ENCODE measurements at regions not wholly inside any gene's neighbourhood (a gene's known extent, or its start where the extent isn't known, plus 50 kb on each side); places are given as distances from the start of the nearest gene placed in this dataset.
A peak's percentile ranks its signal among the peaks of the same experiment; 100 is the strongest.
"Not testable (repeated sequence)": the region's sequence is repeated elsewhere in the genome, so short reads cannot be mapped to it uniquely, and the experiment has no call there.

DNA sequence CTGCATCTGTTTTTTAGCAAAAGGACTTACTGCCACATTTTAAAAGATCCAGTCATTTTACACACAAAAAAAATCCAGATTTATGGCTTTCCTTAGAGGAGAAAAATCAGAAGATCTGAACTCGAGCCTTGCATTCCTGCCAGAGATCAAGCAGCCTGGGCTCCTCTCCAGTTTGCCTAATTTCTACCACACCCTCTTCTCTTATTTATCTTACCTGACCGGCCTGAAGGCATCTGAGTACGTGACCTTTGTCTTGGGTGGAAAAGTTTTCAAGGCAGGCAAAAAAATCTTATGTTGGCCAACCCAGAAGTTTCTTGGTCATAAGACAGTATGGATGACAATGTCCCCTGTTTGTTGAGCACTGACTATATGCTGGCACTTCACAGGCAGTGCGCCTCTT lies 60.3 kb downstream of the CHRD start:
- ATAC-seq (replicated peaks; ENCODE audit: extremely low read depth, poor library complexity, severe bottlenecking) (no peak), DNase-seq (ENCODE audit: low spot score in 2 of 2) (no peak)
- Mint-ChIP-seq H3K27ac (ENCODE audit: low read depth) (no peak overlapping the region), H3K9me3 (no peaks in the 10 kb centered on the region), H3K27me3 (peaks cover 51% of the 10 kb centered on the region), H3K4me3 (no peak overlapping the region), H3K4me1 (no peaks in the 10 kb centered on the region), H3K36me3 (ENCODE audit: insufficient read depth) (peaks cover 3% of the 10 kb centered on the region)

DNA sequence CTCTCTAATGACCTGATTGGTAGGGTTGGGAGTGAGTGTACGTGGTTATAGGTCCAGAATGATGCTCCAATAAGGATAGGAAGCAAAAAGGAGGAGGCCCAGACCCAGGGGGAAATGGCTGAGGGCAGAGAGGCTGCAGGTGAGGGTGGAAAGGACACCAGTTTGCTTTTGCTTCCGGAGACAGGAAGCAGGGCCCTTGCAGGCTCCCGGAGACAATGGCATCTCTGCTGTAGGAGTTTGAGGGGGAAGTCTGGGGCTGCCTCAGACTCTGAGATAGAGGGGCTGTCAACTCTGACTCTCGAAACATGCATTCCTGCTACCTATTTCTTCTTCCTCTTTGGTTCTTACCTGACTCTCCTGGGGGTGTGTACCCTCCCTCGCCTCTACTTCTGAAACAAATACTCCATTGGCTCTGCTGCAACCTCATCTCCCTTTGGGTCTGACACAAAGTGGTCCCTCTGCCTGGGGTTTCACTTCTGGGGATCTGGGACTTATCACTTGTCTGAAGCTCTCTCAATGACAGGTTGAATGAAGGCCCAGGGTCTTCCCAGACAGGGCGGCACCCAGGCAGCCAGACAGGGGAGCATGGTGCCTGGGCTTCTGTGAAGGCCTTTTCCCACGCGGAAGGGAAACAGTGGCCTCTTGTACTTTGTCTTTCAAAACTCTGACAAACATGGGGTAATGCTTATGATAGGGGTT lies 61.5 kb downstream of the CHRD start:
- no peak overlapping the region for H3K27ac Mint-ChIP-seq (ENCODE audit: low read depth)
- peaks cover 3% of the 10 kb centered on the region for H3K36me3 Mint-ChIP-seq (ENCODE audit: insufficient read depth)
- no peaks in the 10 kb centered on the region for H3K9me3 Mint-ChIP-seq
- ATAC-seq (replicated peaks; ENCODE audit: extremely low read depth, poor library complexity, severe bottlenecking) (peak; percentile 28), DNase-seq (ENCODE audit: low spot score in 2 of 2) (no peak)
- H3K27me3 Mint-ChIP-seq = peaks cover 39% of the 10 kb centered on the region
- no peak overlapping the region for H3K4me3 Mint-ChIP-seq
- no peaks in the 10 kb centered on the region for H3K4me1 Mint-ChIP-seq

DNA sequence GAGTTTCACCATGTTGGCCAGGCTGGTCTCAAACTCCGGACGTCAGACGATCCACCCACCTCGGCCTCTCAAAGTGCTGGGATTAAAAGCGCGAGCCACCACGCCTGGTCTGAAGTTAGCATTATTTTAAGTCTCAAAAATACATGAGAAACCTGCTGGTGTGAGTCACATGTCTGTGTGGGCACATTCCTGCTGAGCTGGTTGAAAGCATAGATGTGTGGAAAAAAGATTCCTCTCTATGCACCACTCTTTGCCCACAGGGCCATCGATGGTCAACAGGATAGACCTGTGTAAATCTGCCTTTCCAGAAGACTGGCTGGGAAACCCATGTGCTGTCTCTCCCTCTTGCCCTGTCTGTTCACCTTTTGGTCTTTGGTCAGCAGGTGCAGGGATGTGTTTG lies 63.5 kb downstream of the CHRD start:
- Mint-ChIP-seq H3K9me3 (no peaks in the 10 kb centered on the region), H3K27me3 (peaks cover 37% of the 10 kb centered on the region), H3K4me3 (no peak overlapping the region), H3K4me1 (no peaks in the 10 kb centered on the region), H3K27ac (ENCODE audit: low read depth) (no peak overlapping the region), H3K36me3 (ENCODE audit: insufficient read depth) (peaks cover 2% of the 10 kb centered on the region)
- ATAC-seq (replicated peaks; ENCODE audit: extremely low read depth, poor library complexity, severe bottlenecking) (no peak), DNase-seq (ENCODE audit: low spot score in 2 of 2) (no peak)

DNA sequence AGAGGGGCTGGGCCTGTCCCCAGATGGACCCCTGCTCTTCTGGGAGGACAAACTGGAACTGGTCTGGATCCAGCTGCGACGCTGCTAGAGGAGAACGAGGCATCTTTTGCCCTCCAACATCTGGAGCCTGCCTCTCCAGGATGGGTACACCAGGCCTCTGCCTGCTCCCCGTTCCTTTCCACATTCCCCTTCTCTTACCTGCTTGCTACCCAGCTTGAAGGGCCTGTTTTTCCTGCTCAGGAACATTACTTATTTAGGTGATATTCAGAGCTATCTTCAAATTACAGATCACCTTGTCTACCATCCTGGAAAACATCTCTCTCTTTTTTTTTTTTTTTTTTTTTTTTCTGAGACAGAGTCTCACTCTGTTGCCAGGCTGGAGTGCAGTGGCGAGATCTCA lies 64.0 kb downstream of the CHRD start:
- DNase-seq (ENCODE audit: low spot score in 2 of 2) = no peak
- Mint-ChIP-seq H3K36me3 (ENCODE audit: insufficient read depth) (peaks cover 2% of the 10 kb centered on the region), H3K9me3 (no peaks in the 10 kb centered on the region), H3K27me3 (peaks cover 37% of the 10 kb centered on the region), H3K27ac (ENCODE audit: low read depth) (no peak overlapping the region), H3K4me3 (no peak overlapping the region), H3K4me1 (no peaks in the 10 kb centered on the region)
- ATAC-seq (replicated peaks; ENCODE audit: extremely low read depth, poor library complexity, severe bottlenecking) = no peak

DNA sequence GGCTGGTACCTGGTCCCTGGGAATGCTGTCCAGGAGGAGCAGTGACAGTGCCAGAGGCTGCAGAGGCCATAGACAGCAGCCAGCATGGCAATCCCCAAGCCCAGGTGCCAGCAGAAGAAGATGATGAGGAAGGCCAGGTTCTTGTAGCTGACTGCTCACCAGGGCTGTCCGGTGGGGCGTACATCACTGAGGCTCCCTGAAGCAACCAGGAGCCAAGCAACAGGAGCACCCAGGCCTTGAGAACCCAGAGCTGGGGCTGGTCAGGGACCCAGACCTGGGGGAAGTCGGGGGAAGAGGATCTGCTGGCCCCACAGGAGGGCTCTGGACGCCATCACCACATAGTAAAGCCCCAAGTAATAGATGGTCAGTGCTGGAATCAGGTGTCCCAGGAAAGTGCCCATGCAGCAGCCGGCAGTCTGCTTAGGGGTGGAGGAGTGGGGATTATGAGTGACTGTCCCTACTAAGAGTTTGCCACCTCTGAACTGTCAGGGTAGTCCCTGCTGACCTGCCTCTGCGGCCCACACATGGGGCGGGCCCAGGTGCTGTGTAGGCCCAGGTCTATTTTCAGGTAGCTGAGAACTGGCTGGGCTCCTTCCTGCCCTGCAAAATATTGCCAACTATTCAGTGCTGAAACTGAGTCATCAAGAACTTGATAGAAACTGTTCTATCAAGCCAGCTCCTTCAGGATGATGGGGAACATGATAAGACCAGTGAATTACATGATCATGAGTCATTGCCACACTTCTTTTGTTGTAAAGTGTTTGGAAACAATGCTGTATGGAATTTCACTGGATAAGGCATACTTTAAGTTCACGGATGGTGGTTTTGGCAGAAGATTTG lies 68.7 kb downstream of the CHRD start:
- Mint-ChIP-seq H3K27ac (ENCODE audit: low read depth) (no peak overlapping the region), H3K4me1 (no peaks in the 10 kb centered on the region), H3K27me3 (peaks cover 32% of the 10 kb centered on the region), H3K4me3 (no peak overlapping the region), H3K9me3 (no peaks in the 10 kb centered on the region), H3K36me3 (ENCODE audit: insufficient read depth) (peaks cover 2% of the 10 kb centered on the region)
- no peak for DNase-seq (ENCODE audit: low spot score in 2 of 2)
- ATAC-seq (replicated peaks; ENCODE audit: extremely low read depth, poor library complexity, severe bottlenecking) = no peak

DNA sequence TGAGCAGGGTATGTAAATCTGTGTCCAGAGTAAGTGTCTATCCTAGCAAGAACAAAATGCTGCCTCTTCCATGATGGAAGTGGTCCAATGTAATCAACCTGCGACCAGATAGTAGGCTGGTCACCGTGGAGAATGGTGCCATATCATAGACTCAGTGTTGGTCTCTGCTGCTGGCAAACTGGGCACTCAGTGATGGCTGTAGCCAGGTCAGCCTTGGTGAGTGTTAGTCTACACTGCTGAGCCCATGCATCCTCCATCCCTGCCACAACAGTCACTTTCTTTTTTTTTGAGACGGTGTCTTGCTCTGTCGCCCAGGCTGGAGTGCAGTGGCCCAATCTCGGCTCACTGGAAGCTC lies 69.3 kb downstream of the CHRD start:
- Mint-ChIP-seq H3K27me3 (peaks cover 37% of the 10 kb centered on the region), H3K9me3 (no peaks in the 10 kb centered on the region), H3K36me3 (ENCODE audit: insufficient read depth) (peaks cover 2% of the 10 kb centered on the region), H3K27ac (ENCODE audit: low read depth) (no peak overlapping the region), H3K4me3 (no peak overlapping the region), H3K4me1 (no peaks in the 10 kb centered on the region)
- ATAC-seq (replicated peaks; ENCODE audit: extremely low read depth, poor library complexity, severe bottlenecking) (no peak), DNase-seq (ENCODE audit: low spot score in 2 of 2) (no peak)

DNA sequence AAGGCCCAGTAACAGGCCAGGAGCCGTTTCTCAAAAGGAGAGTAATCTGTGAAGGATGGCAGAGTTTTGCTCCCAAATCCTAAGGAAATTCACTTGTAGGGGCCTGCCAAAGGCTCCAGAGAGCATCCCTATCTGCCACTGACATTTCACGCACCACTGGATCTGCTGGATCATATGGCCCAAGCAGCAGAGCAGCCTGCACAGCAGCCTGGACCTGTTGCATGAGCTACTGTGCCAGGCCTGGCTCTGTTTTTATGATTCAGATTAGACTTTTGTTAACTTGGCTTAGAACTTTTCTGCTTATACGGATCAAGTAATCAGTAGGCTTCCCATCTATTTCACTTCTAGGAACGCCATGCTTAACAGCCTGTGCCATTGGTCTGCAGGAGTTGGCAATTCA lies 70.7 kb downstream of the CHRD start:
- Mint-ChIP-seq H3K36me3 (ENCODE audit: insufficient read depth) (no peaks in the 10 kb centered on the region), H3K27me3 (peaks cover 45% of the 10 kb centered on the region), H3K4me1 (no peaks in the 10 kb centered on the region), H3K27ac (ENCODE audit: low read depth) (no peak overlapping the region), H3K9me3 (no peaks in the 10 kb centered on the region), H3K4me3 (no peak overlapping the region)
- no peak for DNase-seq (ENCODE audit: low spot score in 2 of 2)
- ATAC-seq (replicated peaks; ENCODE audit: extremely low read depth, poor library complexity, severe bottlenecking) = no peak

DNA sequence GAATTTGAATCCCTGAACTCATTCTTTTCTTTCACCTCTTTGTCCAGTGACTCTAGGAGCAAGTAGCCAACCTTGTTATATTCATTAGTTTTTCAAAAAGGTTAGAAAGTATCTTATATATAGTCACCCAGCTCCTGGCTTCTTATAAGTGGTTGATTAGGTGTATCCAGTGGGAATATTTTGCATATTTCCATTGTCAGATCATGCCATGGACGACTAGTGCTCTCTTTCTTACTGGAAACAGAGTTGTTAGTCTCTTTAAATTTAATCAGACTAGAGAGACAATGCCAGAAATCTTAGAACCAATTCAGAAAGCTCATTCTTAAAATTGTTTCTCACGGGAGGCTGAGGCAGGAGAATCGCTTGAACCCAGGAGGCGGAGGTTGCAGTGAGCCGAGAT lies 73.4 kb downstream of the CHRD start:
- Mint-ChIP-seq H3K4me1 (no peaks in the 10 kb centered on the region), H3K27me3 (peaks cover 47% of the 10 kb centered on the region), H3K4me3 (no peak overlapping the region), H3K27ac (ENCODE audit: low read depth) (no peak overlapping the region), H3K36me3 (ENCODE audit: insufficient read depth) (no peaks in the 10 kb centered on the region), H3K9me3 (no peaks in the 10 kb centered on the region)
- ATAC-seq (replicated peaks; ENCODE audit: extremely low read depth, poor library complexity, severe bottlenecking) = no peak
- no peak for DNase-seq (ENCODE audit: low spot score in 2 of 2)

DNA sequence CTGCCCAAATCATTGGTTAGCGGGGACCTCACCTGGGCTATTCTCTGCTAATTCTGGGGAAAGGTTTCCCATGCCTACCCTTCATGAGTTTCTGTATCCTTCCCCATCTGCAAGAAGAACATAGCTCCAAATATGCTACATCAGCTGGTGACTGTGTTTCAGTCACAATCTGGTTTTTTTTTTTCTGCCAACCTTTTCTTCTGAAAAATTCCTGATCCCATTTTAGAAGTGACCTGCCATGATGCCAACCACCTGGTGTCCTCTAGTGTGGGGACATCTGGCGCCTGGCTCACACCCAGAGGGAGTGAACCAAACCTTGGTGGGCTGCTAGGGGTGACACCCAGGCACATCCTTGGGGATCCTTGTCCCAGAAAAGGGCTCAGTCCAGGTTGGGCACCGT lies 76.1 kb downstream of the CHRD start:
- DNase-seq (ENCODE audit: low spot score in 2 of 2) (no peak), ATAC-seq (replicated peaks; ENCODE audit: extremely low read depth, poor library complexity, severe bottlenecking) (no peak)
- Mint-ChIP-seq H3K27me3 (peaks cover 32% of the 10 kb centered on the region), H3K36me3 (ENCODE audit: insufficient read depth) (no peaks in the 10 kb centered on the region), H3K9me3 (no peaks in the 10 kb centered on the region), H3K4me3 (no peak overlapping the region), H3K27ac (ENCODE audit: low read depth) (no peak overlapping the region), H3K4me1 (no peaks in the 10 kb centered on the region)

DNA sequence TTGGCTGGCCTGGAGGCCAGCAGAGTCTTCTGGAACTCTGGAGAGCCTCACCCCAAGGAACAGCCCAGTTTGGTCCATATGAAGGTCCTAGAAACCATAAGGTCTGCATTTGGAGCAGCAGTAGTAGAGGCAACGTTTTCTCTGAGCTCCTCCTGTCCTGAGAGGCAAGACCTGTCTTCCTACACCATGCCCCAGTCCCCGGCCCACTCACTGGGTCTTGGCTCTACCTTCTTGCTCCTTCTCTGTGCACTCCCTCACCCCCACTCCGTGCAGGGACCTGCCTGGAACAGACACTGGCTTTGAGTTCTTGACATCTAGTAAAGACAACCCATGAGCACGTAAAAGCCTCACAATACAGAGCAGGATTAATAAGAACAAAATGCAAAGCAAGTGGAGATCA lies 76.6 kb downstream of the CHRD start:
- ATAC-seq (replicated peaks; ENCODE audit: extremely low read depth, poor library complexity, severe bottlenecking) = no peak
- no peaks in the 10 kb centered on the region for H3K36me3 Mint-ChIP-seq (ENCODE audit: insufficient read depth)
- no peaks in the 10 kb centered on the region for H3K4me1 Mint-ChIP-seq
- DNase-seq (ENCODE audit: low spot score in 2 of 2) = no peak
- H3K4me3 Mint-ChIP-seq = no peak overlapping the region
- H3K9me3 Mint-ChIP-seq = no peaks in the 10 kb centered on the region
- H3K27me3 Mint-ChIP-seq = peaks cover 35% of the 10 kb centered on the region
- no peak overlapping the region for H3K27ac Mint-ChIP-seq (ENCODE audit: low read depth)

DNA sequence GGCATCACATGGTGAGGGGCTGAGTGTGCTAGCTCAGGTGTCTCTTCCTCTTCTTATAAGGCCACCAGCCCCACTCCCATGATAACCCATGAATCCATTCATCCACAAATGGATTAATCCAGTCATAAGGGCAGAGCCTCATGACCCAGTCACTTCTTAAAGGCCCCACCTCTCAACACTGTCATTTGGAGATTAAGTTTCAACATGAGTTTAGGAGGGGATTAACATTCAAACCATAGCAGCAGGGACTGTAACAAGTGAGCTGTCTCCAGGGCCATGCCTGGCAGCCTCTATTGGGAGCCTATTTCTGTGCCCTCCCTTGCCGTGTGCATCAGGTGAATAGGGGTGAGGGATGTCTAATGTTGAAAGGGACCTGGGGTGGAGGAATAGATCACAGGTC lies 77.5 kb downstream of the CHRD start:
- Mint-ChIP-seq H3K4me3 (no peak overlapping the region), H3K36me3 (ENCODE audit: insufficient read depth) (no peaks in the 10 kb centered on the region), H3K27me3 (peaks cover 43% of the 10 kb centered on the region), H3K9me3 (no peaks in the 10 kb centered on the region), H3K27ac (ENCODE audit: low read depth) (no peak overlapping the region), H3K4me1 (no peaks in the 10 kb centered on the region)
- ATAC-seq (replicated peaks; ENCODE audit: extremely low read depth, poor library complexity, severe bottlenecking) (no peak), DNase-seq (ENCODE audit: low spot score in 2 of 2) (no peak)

DNA sequence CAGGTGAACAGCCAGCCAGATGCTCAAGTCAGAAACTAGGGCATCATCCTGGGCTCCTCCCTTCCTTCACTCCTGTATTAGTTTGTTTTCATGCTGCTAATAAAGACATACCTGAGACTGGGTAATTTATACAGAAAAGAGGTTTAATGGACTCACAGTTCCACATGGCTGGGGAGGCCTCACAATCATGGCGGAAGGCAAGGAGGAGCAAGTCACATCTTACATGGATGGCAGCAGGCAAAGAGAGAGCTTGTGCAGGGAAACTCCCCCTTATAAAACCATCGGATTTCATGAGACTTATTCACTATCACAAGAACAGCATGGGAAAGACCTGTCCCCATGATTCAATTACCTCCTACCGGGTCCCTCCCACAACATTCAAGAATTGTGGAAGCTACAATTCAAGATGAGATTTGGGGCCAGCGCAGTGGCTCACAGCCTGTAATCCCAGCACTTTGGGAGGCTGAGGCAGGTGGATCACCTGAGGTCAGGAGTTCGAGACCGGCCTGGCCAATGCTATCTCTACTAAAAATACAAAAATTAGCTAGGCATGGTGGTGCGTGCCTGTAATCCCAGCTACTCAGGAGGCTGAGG lies 78.0 kb downstream of the CHRD start:
- not testable (repeated sequence) for H3K4me3 Mint-ChIP-seq; H3K9me3 Mint-ChIP-seq; H3K4me1 Mint-ChIP-seq; DNase-seq (ENCODE audit: low spot score in 2 of 2); ATAC-seq (replicated peaks; ENCODE audit: extremely low read depth, poor library complexity, severe bottlenecking); H3K36me3 Mint-ChIP-seq (ENCODE audit: insufficient read depth); H3K27ac Mint-ChIP-seq (ENCODE audit: low read depth)
- H3K27me3 Mint-ChIP-seq = peaks cover 43% of the 10 kb centered on the region

DNA sequence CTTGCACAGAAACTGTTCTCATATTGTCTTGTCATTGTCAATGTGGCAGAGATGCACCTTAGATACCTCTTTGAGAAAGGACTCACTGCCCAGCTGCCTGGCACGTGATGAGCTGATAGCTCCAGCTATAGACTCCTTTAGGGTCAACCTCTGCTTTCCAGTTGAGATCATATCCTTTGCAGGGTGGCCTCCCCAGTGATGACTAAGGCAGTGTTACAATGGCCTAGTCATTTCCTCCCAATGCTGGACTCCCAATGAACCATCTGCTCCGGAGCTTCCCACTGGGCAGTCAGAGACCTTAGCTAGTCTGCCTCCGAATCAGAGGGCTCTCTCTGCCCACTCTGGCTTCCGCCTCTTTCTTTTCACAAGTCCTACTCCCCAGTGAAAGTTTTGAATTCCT lies 79.5 kb downstream of the CHRD start:
- Mint-ChIP-seq H3K4me3 (no peak overlapping the region), H3K36me3 (ENCODE audit: insufficient read depth) (no peaks in the 10 kb centered on the region), H3K27me3 (peaks cover 46% of the 10 kb centered on the region), H3K9me3 (no peaks in the 10 kb centered on the region), H3K4me1 (no peaks in the 10 kb centered on the region), H3K27ac (ENCODE audit: low read depth) (no peak overlapping the region)
- DNase-seq (ENCODE audit: low spot score in 2 of 2) (no peak), ATAC-seq (replicated peaks; ENCODE audit: extremely low read depth, poor library complexity, severe bottlenecking) (no peak)

Measured in central memory CD8-positive, alpha-beta T cell (primary cell).